GM12873 (cell line): ENCODE measurements at regions not wholly inside any gene's neighbourhood (a gene's known extent, or its start where the extent isn't known, plus 50 kb on each side); places are given as distances from the start of the nearest gene placed in this dataset.

Experiments used
- TF ChIP-seq, protein P1 (sequence below): IDR thresholded peaks from 2 replicates; pipeline ENCODE4 v1.5.1; 2012; ENCODE audit warnings: low read depth, mild to moderate bottlenecking, moderate library complexity, low read length, control low read depth; ENCODE audit not compliant: insufficient read depth; ENCODE audit errors: missing control alignments

DNA sequence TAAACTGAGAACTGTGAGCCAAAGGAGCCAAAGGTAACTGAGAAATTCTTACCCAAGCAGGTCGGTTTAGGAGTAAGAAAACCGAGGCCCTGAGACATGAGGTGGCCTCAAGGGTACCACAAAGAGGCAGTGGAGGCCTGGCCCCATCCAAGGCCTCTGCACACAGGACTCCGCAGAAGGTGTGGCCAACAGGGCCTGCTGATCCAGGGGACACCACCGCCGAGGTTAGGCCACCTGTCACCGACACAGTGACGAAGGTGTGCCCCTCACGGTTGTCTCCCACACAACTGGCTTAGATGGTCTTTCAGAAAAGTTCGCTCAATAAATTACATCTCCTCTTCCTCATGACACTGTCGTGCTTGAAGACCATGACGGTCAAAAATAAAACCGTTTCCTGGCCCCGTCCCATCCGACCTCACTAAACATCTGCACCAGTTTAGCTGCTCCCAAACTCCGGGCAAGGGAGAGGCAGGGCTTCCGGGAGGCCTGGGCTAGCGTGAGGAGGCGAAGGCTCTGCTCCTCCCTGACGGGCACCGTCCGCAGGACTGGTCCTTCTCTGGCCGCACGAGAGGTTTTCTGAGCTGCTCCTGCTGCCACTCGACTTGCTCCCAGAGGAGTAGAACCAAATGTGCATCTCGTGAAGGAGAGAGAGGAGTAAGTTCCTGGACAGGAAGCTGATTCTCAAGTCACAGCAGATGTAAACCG, 442.0 kb downstream of the EIPR1 start:
- TF ChIP-seq, protein P1, sequence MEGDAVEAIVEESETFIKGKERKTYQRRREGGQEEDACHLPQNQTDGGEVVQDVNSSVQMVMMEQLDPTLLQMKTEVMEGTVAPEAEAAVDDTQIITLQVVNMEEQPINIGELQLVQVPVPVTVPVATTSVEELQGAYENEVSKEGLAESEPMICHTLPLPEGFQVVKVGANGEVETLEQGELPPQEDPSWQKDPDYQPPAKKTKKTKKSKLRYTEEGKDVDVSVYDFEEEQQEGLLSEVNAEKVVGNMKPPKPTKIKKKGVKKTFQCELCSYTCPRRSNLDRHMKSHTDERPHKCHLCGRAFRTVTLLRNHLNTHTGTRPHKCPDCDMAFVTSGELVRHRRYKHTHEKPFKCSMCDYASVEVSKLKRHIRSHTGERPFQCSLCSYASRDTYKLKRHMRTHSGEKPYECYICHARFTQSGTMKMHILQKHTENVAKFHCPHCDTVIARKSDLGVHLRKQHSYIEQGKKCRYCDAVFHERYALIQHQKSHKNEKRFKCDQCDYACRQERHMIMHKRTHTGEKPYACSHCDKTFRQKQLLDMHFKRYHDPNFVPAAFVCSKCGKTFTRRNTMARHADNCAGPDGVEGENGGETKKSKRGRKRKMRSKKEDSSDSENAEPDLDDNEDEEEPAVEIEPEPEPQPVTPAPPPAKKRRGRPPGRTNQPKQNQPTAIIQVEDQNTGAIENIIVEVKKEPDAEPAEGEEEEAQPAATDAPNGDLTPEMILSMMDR, result no peak

DNA sequence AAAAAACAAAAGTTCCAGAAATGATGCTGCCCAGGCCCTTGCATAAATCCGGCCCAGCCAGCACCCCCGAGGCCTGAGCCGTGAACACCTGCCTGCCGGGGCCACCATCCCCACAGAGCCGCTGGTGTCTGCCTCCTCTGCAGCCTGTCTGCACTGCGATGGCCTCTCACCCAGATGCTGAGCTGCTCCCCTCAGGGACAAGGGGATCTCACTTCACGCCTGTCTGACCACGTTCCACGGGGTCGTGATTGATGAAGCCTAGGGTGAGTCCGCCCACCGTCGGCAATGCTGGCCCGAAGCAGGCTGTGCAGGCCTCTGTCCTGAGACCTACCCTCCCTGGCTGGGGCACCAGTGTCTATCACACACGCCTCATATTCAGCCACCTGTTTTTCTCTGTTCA, 444.2 kb downstream of the EIPR1 start:
- TF ChIP-seq, protein P1, result no peak

DNA sequence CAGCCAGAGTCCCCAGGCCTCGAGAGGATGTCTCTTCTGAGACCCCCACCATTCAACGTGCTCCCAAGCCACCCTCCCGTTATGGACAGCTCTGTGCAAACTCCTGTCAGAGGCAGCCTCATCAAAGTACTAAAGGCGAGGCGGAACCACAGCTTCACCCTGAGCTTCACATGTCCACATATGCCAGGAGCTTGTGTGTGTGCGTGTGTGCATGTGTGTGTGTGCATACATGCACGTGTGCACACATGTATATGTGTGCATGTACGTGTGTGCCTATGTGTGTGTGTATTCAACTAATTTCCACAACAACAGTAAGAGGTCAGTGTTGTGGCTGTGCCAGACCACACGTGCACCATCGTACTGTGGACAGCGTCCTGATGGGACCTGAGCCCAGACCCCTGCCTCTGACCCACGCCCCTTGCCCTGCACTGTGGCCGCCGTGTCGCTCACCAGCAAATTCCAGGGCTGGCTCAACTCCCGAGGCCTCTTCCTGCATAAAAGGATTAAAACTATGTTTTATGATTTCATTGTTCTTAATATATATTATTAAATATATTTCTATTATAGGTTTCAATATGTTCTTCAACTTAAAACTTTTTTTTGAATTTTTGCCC, 444.8 kb downstream of the EIPR1 start:
- TF ChIP-seq, protein P1, result no peak

DNA sequence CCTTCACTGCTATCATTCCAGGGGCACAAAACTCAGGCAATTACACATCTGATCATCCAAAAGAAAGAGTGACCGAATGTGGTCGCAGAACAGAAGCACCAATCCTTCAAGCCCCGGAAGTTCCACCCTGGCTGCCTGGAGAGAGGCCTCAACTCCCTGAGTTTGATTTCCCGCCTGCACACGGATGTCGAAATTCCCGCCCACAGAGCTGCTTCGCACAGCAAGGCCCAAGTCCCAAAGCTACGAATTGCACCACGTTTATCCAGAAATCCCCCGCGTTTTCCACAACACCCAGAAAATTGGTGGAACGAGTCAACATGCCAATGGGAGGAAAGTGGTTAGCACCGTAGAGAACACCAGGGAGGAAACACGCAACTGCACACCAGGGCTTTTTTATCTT, 445.4 kb downstream of the EIPR1 start:
- TF ChIP-seq, protein P1, result no peak

DNA sequence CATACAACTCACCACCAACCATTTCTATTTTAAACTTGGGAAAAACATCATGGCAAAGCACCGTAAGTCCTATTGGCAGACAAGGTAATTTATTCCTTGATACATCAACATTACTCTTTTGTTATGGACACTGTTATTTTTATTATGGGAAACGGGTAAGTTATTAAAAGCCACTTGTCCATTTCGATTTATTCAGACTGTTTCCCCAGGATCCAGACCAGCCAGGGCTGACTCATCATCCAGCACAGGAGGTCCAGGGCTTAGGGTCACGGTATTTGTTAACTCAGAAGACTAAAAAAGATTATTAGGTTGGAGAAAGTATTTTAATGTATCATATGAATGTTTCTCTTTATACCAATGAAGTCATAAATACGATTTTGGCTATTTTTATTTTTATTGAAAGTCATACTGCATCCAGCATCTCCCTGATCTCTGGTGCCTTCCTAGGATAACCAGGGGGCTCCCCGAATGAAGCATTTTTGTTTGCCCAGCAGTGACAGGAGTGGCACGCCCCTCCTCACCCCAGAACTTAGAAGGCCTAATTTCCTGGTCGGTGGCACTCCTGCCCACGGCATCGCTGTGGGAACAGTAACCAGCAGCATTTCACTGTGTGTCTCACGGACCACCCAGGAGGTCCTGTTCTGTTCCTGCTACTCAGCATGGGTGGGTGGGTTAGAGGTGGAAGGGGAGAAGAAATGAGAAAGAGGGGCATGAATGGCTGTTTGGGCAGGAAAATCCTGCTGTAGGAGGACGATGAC, 446.1 kb downstream of the EIPR1 start:
- TF ChIP-seq, protein P1, result no peak

DNA sequence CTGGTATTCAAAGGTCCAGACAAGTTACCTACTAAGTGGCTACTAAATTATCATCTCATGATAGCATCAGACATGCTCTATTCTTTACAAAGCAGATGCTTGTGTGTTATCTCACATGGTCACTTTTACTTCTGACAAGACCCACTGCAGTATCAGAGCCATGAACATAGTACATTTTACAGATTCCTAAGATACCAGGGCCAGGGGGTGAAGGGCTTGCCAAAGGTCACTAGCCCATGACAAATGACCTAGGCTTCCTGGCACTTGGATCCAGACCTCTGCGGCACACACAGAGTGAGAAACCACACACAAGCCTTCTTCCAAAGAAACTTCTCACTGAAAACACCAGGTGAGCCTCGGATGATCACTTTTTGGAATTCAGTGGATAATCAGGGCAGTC, 446.8 kb downstream of the EIPR1 start:
- TF ChIP-seq, protein P1, result no peak

DNA sequence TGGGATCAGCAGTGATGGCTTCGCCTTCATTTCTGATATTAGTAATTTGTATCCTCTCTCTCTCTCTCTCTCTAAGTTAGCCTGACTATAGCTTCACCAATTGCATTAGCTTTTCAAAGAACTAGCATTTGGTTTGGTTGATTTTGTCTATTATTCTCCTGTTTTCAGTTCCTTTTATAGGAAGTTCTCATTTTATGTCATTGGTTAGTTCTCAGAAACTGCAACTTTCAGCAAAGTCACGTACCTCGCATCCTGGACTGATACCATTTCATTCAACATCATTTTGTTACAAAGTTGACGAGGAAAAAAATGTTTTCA, 450.8 kb downstream of the EIPR1 start:
- TF ChIP-seq, protein P1, result no peak
